ENCODE measurements at regions not wholly inside any gene's neighbourhood (a gene's known extent, or its start where the extent isn't known, plus 50 kb on each side); places are given as distances from the start of the nearest gene placed in this dataset.

DNA sequence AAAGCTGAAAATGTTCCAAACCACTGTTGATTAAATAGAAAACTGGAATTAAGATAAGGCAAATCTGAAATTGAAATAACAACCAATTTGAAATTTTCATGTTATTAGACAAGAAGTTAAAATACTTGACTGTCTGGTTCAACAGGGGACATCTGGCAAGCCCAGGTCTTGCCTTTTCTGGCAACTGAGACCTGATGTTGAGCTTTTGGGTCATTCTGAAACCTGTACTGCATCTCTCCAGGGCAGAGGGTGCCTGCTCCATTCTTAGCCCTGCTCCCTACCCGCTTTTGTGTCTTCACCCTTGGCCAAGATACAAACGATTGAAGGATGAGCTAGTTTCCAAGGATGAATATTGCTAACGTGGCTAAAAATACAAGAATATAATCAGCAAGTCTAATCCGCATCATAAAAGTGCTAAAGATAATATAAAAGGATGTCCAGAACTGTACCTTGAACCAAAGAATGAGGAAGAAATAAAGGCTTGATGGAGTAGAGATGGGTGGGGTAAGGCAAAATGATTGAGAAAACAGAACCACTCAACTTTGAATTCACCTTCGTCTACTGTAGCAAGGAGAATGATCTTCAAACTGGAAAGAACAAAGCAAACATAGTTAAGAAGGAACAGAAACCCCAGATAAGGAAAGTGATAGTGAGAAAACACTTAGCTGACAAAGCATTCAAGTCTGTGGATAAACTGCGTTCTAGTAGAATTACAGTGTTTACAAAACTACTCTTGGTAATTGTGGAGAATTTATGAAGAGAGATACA lies 109.8 kb upstream of the MAN1A1 start:
- TF ChIP-seq, protein P1, sequence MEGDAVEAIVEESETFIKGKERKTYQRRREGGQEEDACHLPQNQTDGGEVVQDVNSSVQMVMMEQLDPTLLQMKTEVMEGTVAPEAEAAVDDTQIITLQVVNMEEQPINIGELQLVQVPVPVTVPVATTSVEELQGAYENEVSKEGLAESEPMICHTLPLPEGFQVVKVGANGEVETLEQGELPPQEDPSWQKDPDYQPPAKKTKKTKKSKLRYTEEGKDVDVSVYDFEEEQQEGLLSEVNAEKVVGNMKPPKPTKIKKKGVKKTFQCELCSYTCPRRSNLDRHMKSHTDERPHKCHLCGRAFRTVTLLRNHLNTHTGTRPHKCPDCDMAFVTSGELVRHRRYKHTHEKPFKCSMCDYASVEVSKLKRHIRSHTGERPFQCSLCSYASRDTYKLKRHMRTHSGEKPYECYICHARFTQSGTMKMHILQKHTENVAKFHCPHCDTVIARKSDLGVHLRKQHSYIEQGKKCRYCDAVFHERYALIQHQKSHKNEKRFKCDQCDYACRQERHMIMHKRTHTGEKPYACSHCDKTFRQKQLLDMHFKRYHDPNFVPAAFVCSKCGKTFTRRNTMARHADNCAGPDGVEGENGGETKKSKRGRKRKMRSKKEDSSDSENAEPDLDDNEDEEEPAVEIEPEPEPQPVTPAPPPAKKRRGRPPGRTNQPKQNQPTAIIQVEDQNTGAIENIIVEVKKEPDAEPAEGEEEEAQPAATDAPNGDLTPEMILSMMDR (IDR thresholded peaks at IDR 0.05), result no peak
- no peak overlapping the region for H3K4me3 ChIP-seq
- DNase-seq (ENCODE audit: low spot score), result no peak
- no peak overlapping the region for H3K27ac ChIP-seq

GRCh38 chr6:119454714-119455113 lies 105.2 kb upstream of the MAN1A1 start:
- no peak for DNase-seq (ENCODE audit: low spot score)
- H3K27ac ChIP-seq, result no peak overlapping the region
- TF ChIP-seq, protein P1 (IDR thresholded peaks at IDR 0.05), result no peak
- no peak overlapping the region for H3K4me3 ChIP-seq

GRCh38 chr6:119453242-119454200 lies 104.0 kb upstream of the MAN1A1 start:
- Histone ChIP-seq H3K4me3 (no peak overlapping the region), H3K27ac (no peak overlapping the region)
- DNase-seq (ENCODE audit: low spot score), result no peak
- TF ChIP-seq, protein P1 (IDR thresholded peaks at IDR 0.05), result no peak

DNA sequence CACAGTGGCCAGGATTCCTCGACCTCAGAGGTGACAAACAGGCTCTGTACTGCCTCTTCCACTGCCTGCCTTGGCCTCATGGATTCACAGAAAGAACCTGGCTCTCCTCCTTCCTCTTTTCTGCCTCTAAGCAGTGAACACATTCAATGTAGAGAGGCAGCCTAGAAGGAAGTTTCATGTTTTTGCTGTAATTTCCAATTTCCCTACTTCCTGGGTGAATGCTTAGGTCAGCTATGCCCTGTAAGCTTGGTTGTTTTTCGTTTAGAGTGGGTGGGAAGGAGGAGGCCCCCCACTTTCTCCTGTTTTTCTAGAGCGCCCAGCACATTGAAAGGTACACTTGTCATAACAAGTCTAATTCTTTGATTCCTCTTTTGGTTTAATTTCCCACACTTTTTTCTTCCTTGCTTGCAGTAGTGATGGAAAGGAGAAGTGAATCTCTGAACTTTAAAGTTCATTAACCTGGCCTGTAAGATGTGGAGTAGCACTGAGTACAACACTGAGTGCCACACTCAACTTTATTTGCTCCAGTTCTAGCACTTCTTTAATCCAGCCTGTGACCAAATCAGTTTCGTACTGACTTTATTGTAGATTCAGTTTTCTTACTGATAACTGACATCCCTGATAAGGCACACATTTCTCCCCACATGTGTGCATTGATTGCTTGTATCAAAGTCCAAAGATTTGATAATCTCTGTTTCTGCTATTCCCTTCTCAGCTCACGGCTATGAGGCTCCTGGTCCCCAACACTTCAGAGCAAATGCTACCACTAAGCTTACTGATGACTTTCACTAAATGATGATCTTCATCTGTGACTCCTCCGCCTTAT lies 100.0 kb upstream of the MAN1A1 start:
- TF ChIP-seq, protein P1 (IDR thresholded peaks at IDR 0.05), result no peak
- DNase-seq (ENCODE audit: low spot score), result no peak
- no peak overlapping the region for H3K4me3 ChIP-seq
- H3K27ac ChIP-seq, result peak overlapping the region in 1 of 2 donors; percentile 61

DNA sequence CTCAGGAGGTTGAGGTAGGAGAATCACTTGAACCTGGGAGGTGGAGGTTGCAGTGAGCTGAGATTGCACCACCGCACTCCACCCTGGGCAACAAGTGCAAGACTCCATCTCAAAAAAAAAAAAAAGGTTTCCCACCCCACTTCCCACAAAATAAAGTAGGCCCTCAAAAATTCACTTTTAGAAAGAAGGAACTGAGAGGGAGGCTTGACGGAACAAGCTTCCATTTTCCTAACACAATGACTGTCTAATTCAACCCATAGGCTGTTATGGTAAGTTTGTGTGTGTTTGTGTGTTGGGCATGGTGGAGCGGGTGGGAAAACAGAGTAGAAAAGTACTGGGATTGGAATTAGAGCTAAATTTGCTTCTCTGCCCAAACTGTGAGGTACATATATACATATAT lies 98.4 kb upstream of the MAN1A1 start:
- peak overlapping the region in 1 of 2 donors; percentile 49 for H3K27ac ChIP-seq
- TF ChIP-seq, protein P1 (IDR thresholded peaks at IDR 0.05), result no peak
- DNase-seq (ENCODE audit: low spot score), result no peak
- no peak overlapping the region for H3K4me3 ChIP-seq

GRCh38 chr6:119446609-119447008 lies 97.0 kb upstream of the MAN1A1 start:
- DNase-seq (ENCODE audit: low spot score), result no peak
- Histone ChIP-seq H3K4me3 (no peak overlapping the region), H3K27ac (peak overlapping the region; percentile 25 to 80)
- TF ChIP-seq, protein P1 (IDR thresholded peaks at IDR 0.05), result no peak
